ACHN (cell line): ENCODE measurements at regions not wholly inside any gene's neighbourhood (a gene's known extent, or its start where the extent isn't known, plus 50 kb on each side); places are given as distances from the start of the nearest gene placed in this dataset.

Experiments used
- DNase-seq: peaks from one replicate; pipeline ENCODE4 v3.0.0-alpha.2; 2015
- in situ Hi-C: cut with HindIII; loops from 2 replicates; pipeline ENCODE4 v1.10.0; 2017; ENCODE audit warnings: low sequenced_read_pairs, low pct_ligation_motif_present, low pct_unique_long_range_greater_than_20kb

- in situ Hi-C loops: no loop called here
- DNase-seq: no peak
Measured at GRCh38 chr10:36388166-36388565, 737.2 kb upstream of the ANKRD30A start.

- in situ Hi-C loops: no loop called here
- DNase-seq: no peak
Measured at GRCh38 chr10:36385693-36386092, 739.7 kb upstream of the ANKRD30A start.

- in situ Hi-C loops: no loop called here
- DNase-seq: no peak
Measured at GRCh38 chr10:36383349-36383748, 741.3 kb upstream of the FZD8 start.

- no peak for DNase-seq
- in situ Hi-C loops: no loop called here
Measured at GRCh38 chr10:36381748-36382147, 739.7 kb upstream of the FZD8 start.

GRCh38 chr10:36380538-36380937, 738.4 kb upstream of the FZD8 start:
- DNase-seq: no peak

GRCh38 chr10:36375107-36375506, 733.0 kb upstream of the FZD8 start:
- in situ Hi-C loops: no loop called here
- no peak for DNase-seq

More at GRCh38 chr10:36380538-36380937, 738.4 kb upstream of the FZD8 start:
- in situ Hi-C loops: no loop called here

- DNase-seq: no peak
- in situ Hi-C loops: no loop called here
Measured at GRCh38 chr10:36373424-36374096, 731.5 kb upstream of the FZD8 start.

- in situ Hi-C loops: no loop called here
Measured at GRCh38 chr10:36367362-36367761, 725.3 kb upstream of the FZD8 start.

GRCh38 chr10:36366843-36367242, 724.7 kb upstream of the FZD8 start:
- DNase-seq: no peak

More at GRCh38 chr10:36367362-36367761, 725.3 kb upstream of the FZD8 start:
- DNase-seq: no peak

GRCh38 chr10:36366065-36366464, 724.0 kb upstream of the FZD8 start:
- in situ Hi-C loops: no loop called here
- no peak for DNase-seq

More at GRCh38 chr10:36366843-36367242, 724.7 kb upstream of the FZD8 start:
- in situ Hi-C loops: no loop called here

- in situ Hi-C loops: no loop called here
- no peak for DNase-seq
Measured at GRCh38 chr10:36362257-36362656, 720.2 kb upstream of the FZD8 start.

- DNase-seq: no peak
- in situ Hi-C loops: no loop called here
Measured at GRCh38 chr10:36358736-36359135, 716.6 kb upstream of the FZD8 start.

GRCh38 chr10:36354633-36355032, 712.5 kb upstream of the FZD8 start:
- in situ Hi-C loops: no loop called here
- no peak for DNase-seq

GRCh38 chr10:36351159-36351558, 709.1 kb upstream of the FZD8 start:
- no peak for DNase-seq
- in situ Hi-C loops: no loop called here

- in situ Hi-C loops: no loop called here
- no peak for DNase-seq
Measured at GRCh38 chr10:36349445-36350078, 707.5 kb upstream of the FZD8 start.

GRCh38 chr10:36345807-36346206, 703.7 kb upstream of the FZD8 start:
- in situ Hi-C loops: no loop called here
- no peak for DNase-seq

- DNase-seq: no peak
- in situ Hi-C loops: no loop called here
Measured at GRCh38 chr10:36345175-36345533, 703.1 kb upstream of the FZD8 start.

GRCh38 chr10:36344240-36345174, 702.4 kb upstream of the FZD8 start:
- in situ Hi-C loops: no loop called here
- DNase-seq: no peak

- in situ Hi-C loops: no loop called here
- no peak for DNase-seq
Measured at GRCh38 chr10:36342781-36343180, 700.7 kb upstream of the FZD8 start.
